ENCODE measurements at regions not wholly inside any gene's neighbourhood (a gene's known extent, or its start where the extent isn't known, plus 50 kb on each side); places are given as distances from the start of the nearest gene placed in this dataset.

DNA sequence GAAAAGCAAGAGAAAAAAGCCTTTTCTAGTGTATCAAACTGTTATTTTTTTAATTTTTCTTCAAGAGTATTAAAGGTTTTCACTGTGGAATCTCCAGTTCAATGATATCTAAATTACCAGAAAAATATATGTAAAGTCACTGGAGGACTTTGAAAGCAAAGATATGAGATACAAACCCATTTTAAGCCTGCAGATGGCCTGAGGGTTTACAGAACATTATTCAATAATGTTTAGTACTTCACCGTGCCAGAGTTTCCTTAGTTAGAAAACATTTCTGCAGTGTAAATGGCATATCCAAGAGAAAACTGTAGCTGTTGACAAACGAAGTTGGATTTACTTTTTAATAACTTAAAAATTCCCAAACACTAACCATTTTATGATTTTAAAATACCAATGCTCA, 529.4 kb upstream of the AGTR1 start:
- H3K23ac ChIP-seq (ENCODE audit: low read depth, low read length) = no peak overlapping the region
- no peak overlapping the region for H3K18ac ChIP-seq (ENCODE audit: low read depth, low read length)
- BruUV-seq (replicated peaks) = no TSS peak
- H2BK20ac ChIP-seq (ENCODE audit: low read depth, low read length) = no peak overlapping the region
- no CpG with 5 or more reads among the region's 2 CpGs for WGBS, 2 experiments (ENCODE audit: extremely low coverage in 2 of 2, insufficient read length in 1 of 2)
- H4K5ac ChIP-seq (ENCODE audit: low read depth, low read length) = no peak overlapping the region
- H3K56ac ChIP-seq (ENCODE audit: extremely low read depth, insufficient read depth, low read length) = no peak overlapping the region
- H4K91ac ChIP-seq (ENCODE audit: insufficient read depth, low read depth, low read length) = no peak overlapping the region
- no peak overlapping the region for H2BK15ac ChIP-seq (ENCODE audit: low read depth, low read length)
- H2BK120ac ChIP-seq (ENCODE audit: low read depth, low read length) = no peak overlapping the region
- TF ChIP-seq CTCF (conservative IDR thresholded peaks at IDR 0.05; ENCODE audit: low read depth, low read length) = no peak
- no peak for TF ChIP-seq RAD21 (IDR thresholded peaks at IDR 0.05; ENCODE audit: low read length)
- no peak for TF ChIP-seq MAFK (IDR thresholded peaks at IDR 0.05; ENCODE audit: low read depth, low read length)
- no peak for TF ChIP-seq CHD1 (IDR thresholded peaks at IDR 0.05; ENCODE audit: low read depth, low read length)
- TF ChIP-seq USF2 (IDR thresholded peaks at IDR 0.05; ENCODE audit: low read depth, low read length) = no peak
- no peak for TF ChIP-seq CEBPB (IDR thresholded peaks at IDR 0.05; ENCODE audit: low read depth, low read length)
- no peak for TF ChIP-seq RFX5 (IDR thresholded peaks at IDR 0.05; ENCODE audit: low read depth, low read length)
- TF ChIP-seq RCOR1 (IDR thresholded peaks at IDR 0.05; ENCODE audit: insufficient replicate concordance, low read length) = no peak
- TF ChIP-seq BHLHE40 (IDR thresholded peaks at IDR 0.05; ENCODE audit: low read depth, low read length) = no peak
- TF ChIP-seq NFE2L2 (IDR thresholded peaks at IDR 0.05; ENCODE audit: low read depth, low read length) = no peak
- TF ChIP-seq, protein P1, sequence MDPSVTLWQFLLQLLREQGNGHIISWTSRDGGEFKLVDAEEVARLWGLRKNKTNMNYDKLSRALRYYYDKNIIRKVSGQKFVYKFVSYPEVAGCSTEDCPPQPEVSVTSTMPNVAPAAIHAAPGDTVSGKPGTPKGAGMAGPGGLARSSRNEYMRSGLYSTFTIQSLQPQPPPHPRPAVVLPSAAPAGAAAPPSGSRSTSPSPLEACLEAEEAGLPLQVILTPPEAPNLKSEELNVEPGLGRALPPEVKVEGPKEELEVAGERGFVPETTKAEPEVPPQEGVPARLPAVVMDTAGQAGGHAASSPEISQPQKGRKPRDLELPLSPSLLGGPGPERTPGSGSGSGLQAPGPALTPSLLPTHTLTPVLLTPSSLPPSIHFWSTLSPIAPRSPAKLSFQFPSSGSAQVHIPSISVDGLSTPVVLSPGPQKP (IDR thresholded peaks at IDR 0.05; ENCODE audit: borderline replicate concordance, low read depth, low read length) = no peak
- TF ChIP-seq SMC3 (IDR thresholded peaks at IDR 0.05; ENCODE audit: low read depth, low read length) = no peak
- no peak for TF ChIP-seq MXI1 (IDR thresholded peaks at IDR 0.05; ENCODE audit: borderline replicate concordance, low read depth, low read length)
- TF ChIP-seq FOS (IDR thresholded peaks at IDR 0.05; ENCODE audit: low read depth, low read length) = no peak
- TF ChIP-seq POLR2A (IDR thresholded peaks at IDR 0.05; ENCODE audit: low read depth, low read length) = no peak
- no peak for TF ChIP-seq MAZ (IDR thresholded peaks at IDR 0.05; ENCODE audit: borderline replicate concordance, low read depth, low read length)
- no peak overlapping the region for H3K14ac ChIP-seq (replicated peaks; ENCODE audit: low read depth, low read length)
- dilution Hi-C loops (cut with HindIII; ENCODE audit: low sequenced_read_pairs, unreplicated experiment) (no loop called here), in situ Hi-C loops (cut with MboI; ENCODE audit: low sequenced_read_pairs) (no loop called here), intact Hi-C loops (cut with micrococcal nuclease) (no loop called here)
- POLR2A ChIA-PET (ENCODE audit: unreplicated experiment) = no interaction called here
- no peak overlapping the region for H2BK5ac ChIP-seq (ENCODE audit: low read depth, low read length, poor library complexity, severe bottlenecking)
- no peaks in the 10 kb centered on the region for H3K27me3 ChIP-seq (ENCODE audit: control insufficient read depth, insufficient read depth, low read length)
- no peaks in the 10 kb centered on the region for H3K36me3 ChIP-seq (ENCODE audit: control insufficient read depth, insufficient read depth, low read length)
- no peak overlapping the region for H4K8ac ChIP-seq (ENCODE audit: low read depth in 2 of 2, low read length in 2 of 2)
- H3K4me3 ChIP-seq (ENCODE audit: insufficient read depth, low read depth, low read length) = no peak overlapping the region
- H3K79me1 ChIP-seq (ENCODE audit: low read depth in 1 of 2, low read length in 2 of 2) = no peaks in the 10 kb centered on the region
- ATAC-seq (ENCODE audit: low read depth) = no peak
- no peak overlapping the region for H3K4ac ChIP-seq (ENCODE audit: low read depth, low read length)
- H3K9me1 ChIP-seq (ENCODE audit: insufficient read depth, low read length) = no peaks in the 10 kb centered on the region
- no peak for DNase-seq
- H2AK5ac ChIP-seq (ENCODE audit: low read depth, low read length) = no peak overlapping the region
- H4K20me1 ChIP-seq (ENCODE audit: insufficient read depth, low read length) = no peaks in the 10 kb centered on the region
- CTCF ChIA-PET = no interaction called here
- no peak overlapping the region for H3K4me2 ChIP-seq (ENCODE audit: low read depth, low read length)
- no peak overlapping the region for H2AK9ac ChIP-seq (replicated peaks; ENCODE audit: low read depth, low read length, poor library complexity)
- H3K27ac ChIP-seq (ENCODE audit: insufficient read depth, low read length) = no peak overlapping the region
- no peak overlapping the region for H3K9ac ChIP-seq (ENCODE audit: low read depth, low read length)
- H3K4me1 ChIP-seq (ENCODE audit: control insufficient read depth, insufficient read depth, low read length) = no peaks in the 10 kb centered on the region
- H2AFZ ChIP-seq (replicated peaks; ENCODE audit: low read length, poor library complexity) = no peak overlapping the region
- H3K9me3 ChIP-seq (ENCODE audit: control insufficient read depth, insufficient read depth, low read length) = no peaks in the 10 kb centered on the region

Data from IMR-90 (cell line).